MCF 10A (cell line): ENCODE measurements at regions not wholly inside any gene's neighbourhood (a gene's known extent, or its start where the extent isn't known, plus 50 kb on each side); places are given as distances from the start of the nearest gene placed in this dataset.

Experiments
- BruUV-seq: library from RNA; stranded (reverse); fragments of 400-500 nt; replicated peaks from 2 replicates; lab custom pipeline; 2021; lab: Mats Ljungman, UMichigan
- CTCF ChIA-PET: fragments of 300-600 bp; sonication (Branson Sonifier 250); formaldehyde crosslinking; extraction: SDS; loops from one replicate; lab custom pipeline; 2021; ENCODE audit warnings: antibody characterized with exemption, inconsistent platforms; lab: Yijun Ruan, JAX
- POLR2A ChIA-PET: fragments of 300-600, 350-650 bp; sonication (Branson Sonifier 250); formaldehyde crosslinking; extraction: SDS; loops from one replicate; lab custom pipeline; 2020; ENCODE audit warnings: antibody characterized with exemption, inconsistent platforms; lab: Yijun Ruan, JAX
- DNase-seq: peaks from one replicate; pipeline ENCODE4 v3.0.0-alpha.2; 2018; ENCODE audit not compliant: unreplicated experiment
- H3K27ac Mint-ChIP-seq: one replicate; pipeline ENCODE4 v1.8.0; 2022; ENCODE audit warnings: mild to moderate bottlenecking, low read depth, mixed read lengths; ENCODE audit not compliant: unreplicated experiment
- H3K27me3 Mint-ChIP-seq: one replicate; pipeline ENCODE4 v1.8.0; 2022; ENCODE audit warnings: mixed read lengths; ENCODE audit not compliant: insufficient read depth, unreplicated experiment
- H3K36me3 Mint-ChIP-seq: one replicate; pipeline ENCODE4 v1.8.0; 2022; ENCODE audit warnings: mild to moderate bottlenecking, moderate library complexity, mixed read lengths; ENCODE audit not compliant: insufficient read depth, unreplicated experiment
- H3K4me1 Mint-ChIP-seq: one replicate; pipeline ENCODE4 v1.8.0; 2022; ENCODE audit warnings: mixed read lengths; ENCODE audit not compliant: insufficient read depth, unreplicated experiment
- H3K4me3 Mint-ChIP-seq: one replicate; pipeline ENCODE4 v1.8.0; 2022; ENCODE audit warnings: mild to moderate bottlenecking, moderate library complexity, mixed read lengths; ENCODE audit not compliant: unreplicated experiment
- H3K9me3 Mint-ChIP-seq: one replicate; pipeline ENCODE4 v1.8.0; 2022; ENCODE audit warnings: mixed read lengths; ENCODE audit not compliant: unreplicated experiment
- intact Hi-C: fragments of 100-400 bp; cut with micrococcal nuclease; formaldehyde crosslinking; loops from 2 replicates; pipeline ENCODE4 v1.14.1; 2022
- TF ChIP-seq, protein P1 (sequence below): fragments of 200-600 bp; IDR thresholded peaks from one replicate; pipeline ENCODE4 v1.8.0; 2022; ENCODE audit warnings: antibody characterized with exemption, mild to moderate bottlenecking; ENCODE audit not compliant: unreplicated experiment

DNA sequence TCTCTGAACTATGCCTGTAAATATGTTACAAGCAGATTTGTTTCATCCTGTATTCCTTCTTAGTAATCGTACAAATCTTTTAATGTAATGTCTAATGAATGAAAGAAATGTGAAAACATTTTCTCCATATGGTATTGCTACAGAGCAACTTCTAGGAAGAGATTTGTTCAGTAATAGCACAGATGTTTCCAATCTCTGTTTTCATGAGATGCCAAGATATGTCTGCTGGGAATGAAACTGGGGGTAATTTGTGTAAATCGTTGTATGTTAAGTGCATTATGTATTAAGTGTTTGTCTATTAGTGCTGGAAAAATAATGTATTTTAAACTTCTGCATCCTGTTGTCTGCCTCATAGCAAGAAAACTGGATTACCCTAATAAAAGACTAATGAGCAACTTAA, 722.2 kb upstream of the EYS start:
- CTCF ChIA-PET: no interaction called here
- no peaks in the 10 kb centered on the region for H3K9me3 Mint-ChIP-seq

DNA sequence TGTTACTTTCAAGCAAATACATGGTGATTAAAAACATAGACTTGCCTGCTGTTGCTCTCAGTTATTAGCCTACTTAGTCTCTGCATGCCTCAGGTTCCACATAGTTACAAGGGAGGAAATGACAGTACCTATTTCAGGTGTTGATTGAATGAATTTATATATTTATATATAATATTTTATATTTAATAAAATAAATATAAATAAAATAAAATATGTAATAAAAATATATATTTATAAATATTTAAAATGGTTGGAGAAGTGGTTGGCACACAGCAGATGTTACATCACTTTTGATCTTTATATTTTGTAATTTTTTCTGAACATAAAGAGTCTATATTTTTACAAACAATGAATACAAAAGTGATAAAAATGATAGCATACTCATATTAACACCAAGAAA, 716.0 kb upstream of the EYS start:
- Mint-ChIP-seq H3K9me3 (no peaks in the 10 kb centered on the region), H3K27ac (no peak overlapping the region), H3K4me3 (no peak overlapping the region), H3K27me3 (no peaks in the 10 kb centered on the region), H3K36me3 (no peaks in the 10 kb centered on the region), H3K4me1 (peaks cover 4% of the 10 kb centered on the region)
- TF ChIP-seq, protein P1, sequence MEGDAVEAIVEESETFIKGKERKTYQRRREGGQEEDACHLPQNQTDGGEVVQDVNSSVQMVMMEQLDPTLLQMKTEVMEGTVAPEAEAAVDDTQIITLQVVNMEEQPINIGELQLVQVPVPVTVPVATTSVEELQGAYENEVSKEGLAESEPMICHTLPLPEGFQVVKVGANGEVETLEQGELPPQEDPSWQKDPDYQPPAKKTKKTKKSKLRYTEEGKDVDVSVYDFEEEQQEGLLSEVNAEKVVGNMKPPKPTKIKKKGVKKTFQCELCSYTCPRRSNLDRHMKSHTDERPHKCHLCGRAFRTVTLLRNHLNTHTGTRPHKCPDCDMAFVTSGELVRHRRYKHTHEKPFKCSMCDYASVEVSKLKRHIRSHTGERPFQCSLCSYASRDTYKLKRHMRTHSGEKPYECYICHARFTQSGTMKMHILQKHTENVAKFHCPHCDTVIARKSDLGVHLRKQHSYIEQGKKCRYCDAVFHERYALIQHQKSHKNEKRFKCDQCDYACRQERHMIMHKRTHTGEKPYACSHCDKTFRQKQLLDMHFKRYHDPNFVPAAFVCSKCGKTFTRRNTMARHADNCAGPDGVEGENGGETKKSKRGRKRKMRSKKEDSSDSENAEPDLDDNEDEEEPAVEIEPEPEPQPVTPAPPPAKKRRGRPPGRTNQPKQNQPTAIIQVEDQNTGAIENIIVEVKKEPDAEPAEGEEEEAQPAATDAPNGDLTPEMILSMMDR: no peak
- BruUV-seq: no TSS peak
- DNase-seq: no peak
- CTCF ChIA-PET: no interaction called here
- intact Hi-C loops: loop anchor here (10.0 kb wide), 1 partner anchor 1802 kb away; no protein-coding TSS in a partner anchor
- POLR2A ChIA-PET: no interaction called here

More for the DNA sequence above, 722.2 kb upstream of the EYS start:
- Mint-ChIP-seq H3K4me3 (no peak overlapping the region), H3K4me1 (no peaks in the 10 kb centered on the region), H3K27me3 (no peaks in the 10 kb centered on the region), H3K27ac (no peak overlapping the region), H3K36me3 (no peaks in the 10 kb centered on the region)
- BruUV-seq: no TSS peak
- TF ChIP-seq, protein P1: no peak
- intact Hi-C loops: loop anchor here (10.0 kb wide), 1 partner anchor 1796 kb away; no protein-coding TSS in a partner anchor
- POLR2A ChIA-PET: no interaction called here
- DNase-seq: no peak

- no TSS peak for BruUV-seq
These were observed 714.5 kb upstream of the EYS start for GRCh38 chr6:66421570-66421969.

DNA sequence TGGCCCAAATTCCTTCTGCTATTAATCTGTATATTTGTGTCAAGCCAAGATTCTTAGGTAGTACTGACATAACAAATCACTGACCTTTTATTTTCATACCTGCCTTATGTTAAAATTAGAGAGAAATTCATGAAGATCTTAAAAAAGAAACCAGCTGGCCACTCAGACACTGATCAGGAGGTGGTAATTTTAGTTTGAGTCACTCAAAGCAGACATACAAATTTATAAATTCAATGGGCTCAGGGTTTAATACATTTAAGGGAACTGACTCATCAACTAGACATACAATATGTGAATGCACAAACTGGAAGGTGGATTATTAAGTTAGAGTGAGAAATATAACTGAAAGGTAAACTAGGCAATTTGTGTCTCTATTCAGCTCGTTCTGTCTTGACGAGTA, 711.9 kb upstream of the EYS start:
- no peak for DNase-seq
- no peaks in the 10 kb centered on the region for H3K27me3 Mint-ChIP-seq
- H3K4me1 Mint-ChIP-seq: peaks cover 10% of the 10 kb centered on the region
- no peaks in the 10 kb centered on the region for H3K36me3 Mint-ChIP-seq
- ChIA-PET CTCF (no interaction called here), POLR2A (no interaction called here)
- TF ChIP-seq, protein P1: no peak
- intact Hi-C loops: no loop called here
- no peak overlapping the region for H3K4me3 Mint-ChIP-seq
- peak overlapping the region; percentile 57 for H3K27ac Mint-ChIP-seq
- BruUV-seq: no TSS peak
- no peaks in the 10 kb centered on the region for H3K9me3 Mint-ChIP-seq

More at GRCh38 chr6:66421570-66421969, 714.5 kb upstream of the EYS start:
- intact Hi-C loops: loop anchor here (10.0 kb wide), 1 partner anchor 1803 kb away; no protein-coding TSS in a partner anchor
- DNase-seq: peak; percentile 8
- H3K4me1 Mint-ChIP-seq: peaks cover 10% of the 10 kb centered on the region
- no peak overlapping the region for H3K27ac Mint-ChIP-seq
- POLR2A ChIA-PET: no interaction called here
- no peaks in the 10 kb centered on the region for H3K36me3 Mint-ChIP-seq
- TF ChIP-seq, protein P1: peak; percentile 29
- CTCF ChIA-PET: no interaction called here
- no peaks in the 10 kb centered on the region for H3K9me3 Mint-ChIP-seq
- no peak overlapping the region for H3K4me3 Mint-ChIP-seq
- no peaks in the 10 kb centered on the region for H3K27me3 Mint-ChIP-seq
